Lung (tissue), 11 donors: ENCODE measurements at regions not wholly inside any gene's neighbourhood (a gene's known extent, or its start where the extent isn't known, plus 50 kb on each side); places are given as distances from the start of the nearest gene placed in this dataset.

Source experiments
- ATAC-seq: fragments of 200-7000 bp; cut with Tn5 transposase; one replicate; pipeline ENCODE4 v1.9.1; 2020; ENCODE audit warnings: moderate number of reproducible peaks; ENCODE audit not compliant: insufficient read depth, low FRiP score
- DNase-seq, 3 donors: peaks; one replicate each; pipeline ENCODE4 v3.0.0-alpha.2; 2013 to 2017
- H3K27ac ChIP-seq, 2 donors: one replicate each; pipeline ENCODE4 v1.5.1; 2013; ENCODE audit warnings: mild to moderate bottlenecking in 2 of 2, moderate library complexity in 2 of 2, control low read depth in 1 of 2, inconsistent platforms in 1 of 2, low read depth in 1 of 2, low read length in 1 of 2
- H3K27me3 ChIP-seq, 3 donors: one replicate each; pipeline ENCODE4 v1.5.1; 2013; ENCODE audit warnings: low read length in 2 of 3; ENCODE audit not compliant: control insufficient read depth in 3 of 3, insufficient read depth in 3 of 3
- H3K36me3 ChIP-seq, 4 donors: one replicate each; pipeline ENCODE4 v1.5.1; 2013; ENCODE audit warnings: low read length in 4 of 4, mild to moderate bottlenecking in 1 of 4, moderate library complexity in 1 of 4; ENCODE audit not compliant: control insufficient read depth in 4 of 4, insufficient read depth in 4 of 4
- H3K4me1 ChIP-seq, 5 donors: one replicate each; pipeline ENCODE4 v1.5.1; 2013; ENCODE audit warnings: low read length in 5 of 5, mild to moderate bottlenecking in 2 of 5, moderate library complexity in 1 of 5; ENCODE audit not compliant: control insufficient read depth in 5 of 5, insufficient read depth in 5 of 5
- H3K4me3 ChIP-seq: one replicate; pipeline ENCODE4 v1.5.1; 2013; ENCODE audit warnings: mild to moderate bottlenecking, control low read depth, moderate library complexity
- H3K9ac ChIP-seq, 2 donors: one replicate each; pipeline ENCODE4 v1.5.1; 2013; ENCODE audit warnings: low read length in 2 of 2, control low read depth in 1 of 2; ENCODE audit not compliant: insufficient read depth in 1 of 2
- H3K9me3 ChIP-seq, 4 donors: one replicate each; pipeline ENCODE4 v1.5.1; 2013; ENCODE audit warnings: low read length in 3 of 4, mild to moderate bottlenecking in 1 of 4, moderate library complexity in 1 of 4; ENCODE audit not compliant: control insufficient read depth in 4 of 4, insufficient read depth in 3 of 4
- WGBS, 2 donors: extraction: QIAGEN DNeasy Blood & Tissue Kit; methylation state at CpG; one replicate each; pipeline ENCODE4 v1.1.7; 2013; 5-methylcytosine and 5-hydroxymethylcytosine counted together
- TF ChIP-seq, protein P1 (sequence below): IDR thresholded peaks from 2 replicates; pipeline ENCODE4 v1.5.1; 2012; ENCODE audit warnings: mild to moderate bottlenecking; ENCODE audit errors: control extremely low read depth, extremely low read depth
- donor health status: control.
- donor health status: control.
- donor health status: Bipolar disorder and iron deficiency.
- donor health status: healthy.
- donor health status: DM: yes; HTN: yes; CAD: no.

DNA sequence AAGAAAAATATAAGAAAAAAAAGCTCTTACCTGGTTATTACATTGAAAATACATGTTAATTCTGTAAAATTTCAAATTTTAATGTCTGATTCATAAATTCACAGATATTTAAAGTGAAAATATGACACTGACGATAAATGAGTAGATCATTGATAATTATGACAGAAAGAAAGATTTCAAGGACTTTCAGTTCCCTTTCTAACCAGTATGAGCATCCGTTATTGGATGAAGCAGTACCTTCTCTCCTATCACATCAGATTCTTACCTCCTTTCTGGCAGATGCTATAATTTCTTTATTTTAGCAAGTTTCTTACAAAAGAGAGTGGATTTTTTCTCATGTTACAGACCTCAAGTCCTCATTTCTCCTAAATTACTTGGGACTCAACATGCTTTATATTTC, 847.3 kb downstream of the JRKL start:
- WGBS, 2 donors: 77 to 91% methylated on average over 2 of the region's 2 CpGs
- H3K36me3 ChIP-seq: no peaks in the 10 kb centered on the region
- H3K9ac ChIP-seq: no peak overlapping the region
- no peak for ATAC-seq
- no peak for DNase-seq
- no peaks in the 10 kb centered on the region for H3K9me3 ChIP-seq
- TF ChIP-seq, protein P1, sequence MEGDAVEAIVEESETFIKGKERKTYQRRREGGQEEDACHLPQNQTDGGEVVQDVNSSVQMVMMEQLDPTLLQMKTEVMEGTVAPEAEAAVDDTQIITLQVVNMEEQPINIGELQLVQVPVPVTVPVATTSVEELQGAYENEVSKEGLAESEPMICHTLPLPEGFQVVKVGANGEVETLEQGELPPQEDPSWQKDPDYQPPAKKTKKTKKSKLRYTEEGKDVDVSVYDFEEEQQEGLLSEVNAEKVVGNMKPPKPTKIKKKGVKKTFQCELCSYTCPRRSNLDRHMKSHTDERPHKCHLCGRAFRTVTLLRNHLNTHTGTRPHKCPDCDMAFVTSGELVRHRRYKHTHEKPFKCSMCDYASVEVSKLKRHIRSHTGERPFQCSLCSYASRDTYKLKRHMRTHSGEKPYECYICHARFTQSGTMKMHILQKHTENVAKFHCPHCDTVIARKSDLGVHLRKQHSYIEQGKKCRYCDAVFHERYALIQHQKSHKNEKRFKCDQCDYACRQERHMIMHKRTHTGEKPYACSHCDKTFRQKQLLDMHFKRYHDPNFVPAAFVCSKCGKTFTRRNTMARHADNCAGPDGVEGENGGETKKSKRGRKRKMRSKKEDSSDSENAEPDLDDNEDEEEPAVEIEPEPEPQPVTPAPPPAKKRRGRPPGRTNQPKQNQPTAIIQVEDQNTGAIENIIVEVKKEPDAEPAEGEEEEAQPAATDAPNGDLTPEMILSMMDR: no peak
- no peak overlapping the region for H3K4me3 ChIP-seq
- no peak overlapping the region for H3K27ac ChIP-seq
- no peaks in the 10 kb centered on the region for H3K27me3 ChIP-seq
- H3K4me1 ChIP-seq: no peaks in the 10 kb centered on the region

DNA sequence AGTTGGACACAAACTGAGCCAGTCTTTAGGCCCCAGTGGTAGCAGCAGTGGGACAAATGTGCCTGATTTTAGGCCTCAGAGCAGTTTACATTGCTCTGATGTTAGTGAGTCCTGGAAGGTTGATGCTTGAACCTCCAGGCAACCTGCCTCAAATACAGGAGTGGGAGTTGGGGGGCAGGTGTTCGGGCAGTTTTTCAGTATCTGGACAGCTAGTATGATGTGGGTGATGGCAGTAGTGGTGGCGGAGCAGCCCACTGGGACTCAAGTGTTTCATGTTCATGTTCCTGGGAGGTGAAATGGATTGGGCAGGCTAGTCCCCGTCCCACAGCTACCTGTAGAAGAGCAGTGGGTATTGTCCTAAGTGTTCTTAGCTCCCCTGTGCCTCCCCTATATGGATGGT, 857.8 kb downstream of the JRKL start:
- no peak overlapping the region for H3K4me3 ChIP-seq
- H3K9me3 ChIP-seq: no peaks in the 10 kb centered on the region
- WGBS, 2 donors: 73 to 88% methylated on average over 3 of the region's 3 CpGs
- H3K9ac ChIP-seq: no peak overlapping the region
- ATAC-seq (no peak), DNase-seq (no peak)
- TF ChIP-seq, protein P1: no peak
- H3K27me3 ChIP-seq: no peaks in the 10 kb centered on the region
- H3K4me1 ChIP-seq: no peaks in the 10 kb centered on the region
- no peak overlapping the region for H3K27ac ChIP-seq
- no peaks in the 10 kb centered on the region for H3K36me3 ChIP-seq

DNA sequence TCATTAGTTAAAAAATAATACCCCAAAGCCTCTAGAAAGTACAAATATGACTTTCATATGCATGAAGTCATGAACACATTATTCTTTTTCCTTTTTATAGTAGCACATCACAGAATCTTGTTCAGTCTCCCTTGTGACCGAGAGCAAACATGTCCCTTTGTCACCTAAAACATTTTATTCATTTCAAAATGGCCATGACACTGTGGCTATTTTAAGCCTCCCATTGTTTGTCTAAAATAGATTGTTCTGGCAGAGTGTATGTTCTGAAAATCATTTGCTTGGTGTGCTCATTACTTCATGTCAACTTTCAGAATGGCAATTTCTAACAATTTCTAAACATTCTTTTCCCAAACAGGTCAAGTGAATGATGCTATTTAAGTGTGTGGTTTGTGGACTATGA, 865.0 kb downstream of the JRKL start:
- Histone ChIP-seq H3K4me3 (no peak overlapping the region), H3K9me3 (no peaks in the 10 kb centered on the region), H3K4me1 (no peaks in the 10 kb centered on the region), H3K36me3 (no peaks in the 10 kb centered on the region), H3K27ac (no peak overlapping the region), H3K27me3 (no peaks in the 10 kb centered on the region), H3K9ac (no peak overlapping the region)
- 46 to 76% methylated on average over 1 of the region's 1 CpG for WGBS, 2 donors
- TF ChIP-seq, protein P1: no peak
- ATAC-seq (no peak), DNase-seq (peak in 1 of 3 donors; percentile 16)

DNA sequence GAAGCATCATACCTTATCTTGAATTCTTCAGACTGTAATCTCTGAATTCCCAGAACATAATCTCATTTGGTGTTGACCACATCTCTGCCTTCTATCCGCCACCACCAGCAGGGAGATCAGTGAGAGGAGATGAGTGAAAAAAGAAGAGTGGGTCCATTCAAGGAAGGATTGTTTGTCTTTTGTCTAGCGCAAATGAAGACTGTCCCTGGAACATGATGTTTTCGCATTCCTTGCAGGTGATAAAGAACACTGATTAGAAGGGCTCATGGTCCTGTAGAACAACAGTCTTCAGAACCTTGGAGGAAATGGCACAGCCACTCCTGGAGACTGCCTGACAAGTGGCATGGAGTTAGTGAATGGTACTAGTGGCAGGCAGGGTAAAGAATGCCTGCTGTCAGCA, 869.6 kb downstream of the JRKL start:
- Histone ChIP-seq H3K36me3 (no peaks in the 10 kb centered on the region), H3K9ac (no peak overlapping the region), H3K4me3 (no peak overlapping the region), H3K4me1 (no peaks in the 10 kb centered on the region), H3K27me3 (no peaks in the 10 kb centered on the region), H3K27ac (no peak overlapping the region), H3K9me3 (no peaks in the 10 kb centered on the region)
- TF ChIP-seq, protein P1: no peak
- DNase-seq (no peak), ATAC-seq (no peak)
- WGBS, 2 donors: 92 to 93% methylated on average over 3 of the region's 3 CpGs
